H9 (cell line): ENCODE measurements at regions not wholly inside any gene's neighbourhood (a gene's known extent, or its start where the extent isn't known, plus 50 kb on each side); places are given as distances from the start of the nearest gene placed in this dataset.

Experiments
- DNase-seq: peaks from one replicate; pipeline ENCODE4 v3.0.0-alpha.2; 2017
- H2AFZ ChIP-seq: one replicate; pipeline ENCODE4 v1.6.1; 2013; ENCODE audit warnings: mild to moderate bottlenecking, low read length, control low read depth, moderate library complexity
- H2AK5ac ChIP-seq: 2 replicates; pipeline ENCODE4 v1.6.1; 2013; ENCODE audit warnings: low read length, control low read depth, mixed read lengths; ENCODE audit not compliant: insufficient read length
- H2BK120ac ChIP-seq: one replicate; pipeline ENCODE4 v1.6.1; 2013; ENCODE audit warnings: low read depth, mild to moderate bottlenecking, low read length, control low read depth, inconsistent platforms; ENCODE audit not compliant: poor library complexity, severe bottlenecking
- H2BK12ac ChIP-seq: 2 replicates; pipeline ENCODE4 v1.6.1; 2013; ENCODE audit warnings: low read length, control low read depth, mixed read lengths, low read depth; ENCODE audit not compliant: insufficient read length
- H2BK15ac ChIP-seq: 2 replicates; pipeline ENCODE4 v1.6.1; 2013; ENCODE audit warnings: low read depth, low read length, control low read depth
- H2BK20ac ChIP-seq: one replicate; pipeline ENCODE4 v1.6.1; 2013; ENCODE audit warnings: low read depth, mild to moderate bottlenecking, low read length, control low read depth, inconsistent platforms; ENCODE audit not compliant: poor library complexity, severe bottlenecking
- H2BK5ac ChIP-seq: 2 replicates; pipeline ENCODE4 v1.6.1; 2013; ENCODE audit warnings: low read length, control low read depth, mixed read lengths; ENCODE audit not compliant: insufficient read length
- H3K14ac ChIP-seq: 2 replicates; pipeline ENCODE4 v1.6.1; 2013; ENCODE audit warnings: low read length, control low read depth; ENCODE audit not compliant: insufficient read depth
- H3K18ac ChIP-seq: 2 replicates; pipeline ENCODE4 v1.6.1; 2013; ENCODE audit warnings: low read depth, mild to moderate bottlenecking, mixed read lengths, low read length, control low read depth; ENCODE audit not compliant: insufficient read length
- H3K23ac ChIP-seq: 2 replicates; pipeline ENCODE4 v1.6.1; 2013; ENCODE audit warnings: low read length, control low read depth, mixed read lengths, low read depth; ENCODE audit not compliant: insufficient read length
- H3K23me2 ChIP-seq: 2 replicates; pipeline ENCODE4 v1.6.1; 2013; ENCODE audit warnings: low read depth, mild to moderate bottlenecking, mixed read lengths, low read length, control low read depth; ENCODE audit not compliant: insufficient read length, poor library complexity, severe bottlenecking
- H3K27ac ChIP-seq: 2 replicates; pipeline ENCODE4 v1.5.1; 2013; ENCODE audit warnings: low read length, control low read depth, mixed read lengths, low read depth; ENCODE audit not compliant: insufficient read length
- H3K27me3 ChIP-seq: 2 replicates; pipeline ENCODE4 v1.6.1; 2013; ENCODE audit warnings: low read length, control low read depth, inconsistent platforms; ENCODE audit not compliant: insufficient read depth
- H3K4ac ChIP-seq: 2 replicates; pipeline ENCODE4 v1.6.1; 2013; ENCODE audit warnings: low read depth, mild to moderate bottlenecking, control low read depth, inconsistent platforms, low read length, moderate library complexity
- H3K4me1 ChIP-seq: 2 replicates; pipeline ENCODE4 v1.6.1; 2013; ENCODE audit warnings: low read length, control low read depth, inconsistent platforms; ENCODE audit not compliant: insufficient read depth
- H3K4me2 ChIP-seq: 2 replicates; pipeline ENCODE4 v1.6.1; 2013; ENCODE audit warnings: low read length, control low read depth, mixed read lengths; ENCODE audit not compliant: insufficient read length, insufficient read depth
- H3K56ac ChIP-seq: 2 replicates; pipeline ENCODE4 v1.6.1; 2013; ENCODE audit warnings: low read depth, mild to moderate bottlenecking, mixed read lengths, low read length, control low read depth; ENCODE audit not compliant: insufficient read length
- H3K79me1 ChIP-seq: 2 replicates; pipeline ENCODE4 v1.6.1; 2013; ENCODE audit warnings: low read depth, mild to moderate bottlenecking, moderate library complexity, low read length, control low read depth, inconsistent platforms; ENCODE audit not compliant: insufficient read depth, poor library complexity, severe bottlenecking
- H3K79me2 ChIP-seq: 2 replicates; pipeline ENCODE4 v1.6.1; 2013; ENCODE audit warnings: low read length, control low read depth, inconsistent platforms; ENCODE audit not compliant: insufficient read depth
- H3K9ac ChIP-seq: 2 replicates; pipeline ENCODE4 v1.6.1; 2013; ENCODE audit warnings: low read length, control low read depth, mixed read lengths; ENCODE audit not compliant: insufficient read length; ENCODE audit errors: extremely low read depth
- H3K9me3 ChIP-seq: one replicate; pipeline ENCODE4 v1.6.1; 2013; ENCODE audit warnings: low read depth, low read length, inconsistent platforms; ENCODE audit not compliant: control insufficient read depth
- H3T11ph ChIP-seq: one replicate; pipeline ENCODE4 v1.6.1; 2013; ENCODE audit warnings: mild to moderate bottlenecking, low read length, control low read depth, inconsistent platforms
- H4K20me1 ChIP-seq: one replicate; pipeline ENCODE4 v1.6.1; 2013; ENCODE audit not compliant: control insufficient read depth, insufficient read length, insufficient read depth
- H4K5ac ChIP-seq: 2 replicates; pipeline ENCODE4 v1.6.1; 2013; ENCODE audit warnings: low read depth, mild to moderate bottlenecking, mixed read lengths, low read length, control low read depth; ENCODE audit not compliant: insufficient read length
- H4K8ac ChIP-seq: replicated peaks from 2 replicates; pipeline ENCODE4 v1.6.1; 2013; ENCODE audit warnings: low read length, control low read depth, mixed read lengths, low read depth; ENCODE audit not compliant: insufficient read length
- H4K91ac ChIP-seq: 2 replicates; pipeline ENCODE4 v1.6.1; 2013; ENCODE audit warnings: low read depth, mild to moderate bottlenecking, moderate library complexity, mixed read lengths, low read length, control low read depth; ENCODE audit not compliant: insufficient read length
- H3K27ac Mint-ChIP-seq, 3 experiments: 2 replicates in 2 of 3; 3 replicates in 1 of 3; pipeline ENCODE4 v1.8.0; 2020 to 2021; ENCODE audit warnings: mixed read lengths in 3 of 3, mild to moderate bottlenecking in 1 of 3, moderate library complexity in 1 of 3
- H3K27me3 Mint-ChIP-seq: 2 replicates; pipeline ENCODE4 v1.8.0; 2021; ENCODE audit warnings: low read depth, mild to moderate bottlenecking, moderate library complexity, mixed read lengths
- H3K36me3 Mint-ChIP-seq, 3 experiments: 2 replicates in 2 of 3; 3 replicates in 1 of 3; pipeline ENCODE4 v1.8.0; 2020 to 2021; ENCODE audit warnings: low read depth in 3 of 3, mixed read lengths in 3 of 3; ENCODE audit not compliant: insufficient read depth in 1 of 3
- H3K4me1 Mint-ChIP-seq, 2 experiments: 2 replicates each; pipeline ENCODE4 v1.8.0; 2020; ENCODE audit warnings: mixed read lengths in 2 of 2
- H3K4me3 Mint-ChIP-seq, 2 experiments: 2 replicates in 1 of 2; 3 replicates in 1 of 2; pipeline ENCODE4 v1.8.0; 2020 to 2021; ENCODE audit warnings: mild to moderate bottlenecking in 2 of 2, mixed read lengths in 2 of 2, moderate library complexity in 1 of 2
- H3K9me3 Mint-ChIP-seq, 2 experiments: 2 replicates in 1 of 2; 3 replicates in 1 of 2; pipeline ENCODE4 v1.8.0; 2020; ENCODE audit warnings: mild to moderate bottlenecking in 2 of 2, mixed read lengths in 2 of 2, moderate library complexity in 1 of 2
- WGBS: extraction: QIAGEN DNeasy Blood & Tissue Kit; methylation state at CpG from one replicate; pipeline ENCODE4 v1.1.7; 2013; ENCODE audit warnings: missing lambda C conversion rate, low lambda C conversion rate, mixed read lengths; ENCODE audit not compliant: insufficient read length; ENCODE audit errors: extremely low coverage; 5-methylcytosine and 5-hydroxymethylcytosine counted together
- TF ChIP-seq, protein P1 (sequence below): fragments of 200-600 bp; sonication (generic); conservative IDR thresholded peaks from 3 replicates; pipeline ENCODE4 v1.8.0; 2021; ENCODE audit warnings: antibody characterized with exemption, mild to moderate bottlenecking

DNA sequence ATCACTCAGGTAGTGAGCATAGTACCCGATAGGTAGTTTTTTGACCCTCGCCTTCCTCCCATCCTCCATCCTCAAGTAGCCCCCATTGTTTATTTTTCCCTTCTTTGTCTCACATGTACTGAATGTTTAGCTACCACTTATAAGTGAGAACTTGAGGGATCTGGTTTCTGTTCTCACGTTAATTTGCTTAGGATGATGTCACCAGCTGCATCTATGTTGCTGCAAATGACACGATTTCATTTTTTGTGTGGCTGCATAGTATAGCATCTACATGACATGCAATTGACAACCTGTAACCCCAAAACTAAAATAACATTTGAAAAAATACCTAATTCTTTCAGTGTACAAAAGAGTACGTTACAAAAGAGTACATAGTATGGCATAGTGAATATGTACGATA lies 254.0 kb upstream of the NOVA1 start:
- Histone ChIP-seq H3K9me3 (no peaks in the 10 kb centered on the region), H4K20me1 (no peaks in the 10 kb centered on the region), H2AK5ac (no peak overlapping the region), H4K91ac (no peak overlapping the region), H2AFZ (no peak overlapping the region), H3K27me3 (no peaks in the 10 kb centered on the region), H2BK12ac (no peak overlapping the region), H2BK120ac (no peak overlapping the region), H2BK5ac (no peak overlapping the region), H3K18ac (no peak overlapping the region), H4K5ac (no peak overlapping the region), H2BK20ac (no peak overlapping the region), H3K4me2 (no peak overlapping the region), H3K23me2 (no peaks in the 10 kb centered on the region), H3K56ac (no peak overlapping the region), H3K4ac (no peak overlapping the region), H3K9ac (no peak overlapping the region), H3K4me1 (no peaks in the 10 kb centered on the region), H3K79me2 (no peaks in the 10 kb centered on the region), H3K23ac (no peak overlapping the region), H3K79me1 (no peaks in the 10 kb centered on the region), H4K8ac (no peak overlapping the region), H3K14ac (no peak overlapping the region), H3T11ph (no peak overlapping the region), H3K27ac (no peak overlapping the region), H2BK15ac (no peak overlapping the region)
- DNase-seq = no peak
- H3K27me3 Mint-ChIP-seq = no peaks in the 10 kb centered on the region
- WGBS = no CpG with 5 or more reads among the region's 6 CpGs
- peaks cover 0 to 3% of the 10 kb centered on the region in 2 experiments; a peak in 1 of 5 replicates for H3K9me3 Mint-ChIP-seq
- no peak overlapping the region for H3K4me3 Mint-ChIP-seq
- no peak overlapping the region for H3K27ac Mint-ChIP-seq
- no peaks in the 10 kb centered on the region for H3K4me1 Mint-ChIP-seq
- peaks cover 0 to 4% (median 0%) of the 10 kb centered on the region in 3 experiments; a peak in 1 of 7 replicates for H3K36me3 Mint-ChIP-seq
- TF ChIP-seq, protein P1, sequence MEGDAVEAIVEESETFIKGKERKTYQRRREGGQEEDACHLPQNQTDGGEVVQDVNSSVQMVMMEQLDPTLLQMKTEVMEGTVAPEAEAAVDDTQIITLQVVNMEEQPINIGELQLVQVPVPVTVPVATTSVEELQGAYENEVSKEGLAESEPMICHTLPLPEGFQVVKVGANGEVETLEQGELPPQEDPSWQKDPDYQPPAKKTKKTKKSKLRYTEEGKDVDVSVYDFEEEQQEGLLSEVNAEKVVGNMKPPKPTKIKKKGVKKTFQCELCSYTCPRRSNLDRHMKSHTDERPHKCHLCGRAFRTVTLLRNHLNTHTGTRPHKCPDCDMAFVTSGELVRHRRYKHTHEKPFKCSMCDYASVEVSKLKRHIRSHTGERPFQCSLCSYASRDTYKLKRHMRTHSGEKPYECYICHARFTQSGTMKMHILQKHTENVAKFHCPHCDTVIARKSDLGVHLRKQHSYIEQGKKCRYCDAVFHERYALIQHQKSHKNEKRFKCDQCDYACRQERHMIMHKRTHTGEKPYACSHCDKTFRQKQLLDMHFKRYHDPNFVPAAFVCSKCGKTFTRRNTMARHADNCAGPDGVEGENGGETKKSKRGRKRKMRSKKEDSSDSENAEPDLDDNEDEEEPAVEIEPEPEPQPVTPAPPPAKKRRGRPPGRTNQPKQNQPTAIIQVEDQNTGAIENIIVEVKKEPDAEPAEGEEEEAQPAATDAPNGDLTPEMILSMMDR = no peak
